MM.1S (cell line): ENCODE measurements at regions not wholly inside any gene's neighbourhood (a gene's known extent, or its start where the extent isn't known, plus 50 kb on each side); places are given as distances from the start of the nearest gene placed in this dataset.

Experiments
- DNase-seq: peaks from one replicate; pipeline ENCODE4 v3.0.0-alpha.2; 2015
- H2AFZ ChIP-seq: fragments of 300-600 bp; sonication (generic); 2 replicates; pipeline ENCODE4 v1.6.0; 2016; ENCODE audit warnings: antibody characterized with exemption, low read length
- H3F3A ChIP-seq: fragments of 300-600 bp; sonication (generic); 2 replicates; pipeline ENCODE4 v1.6.1; 2016; ENCODE audit warnings: mild to moderate bottlenecking, antibody characterized with exemption, low read length, moderate library complexity, mixed read lengths; ENCODE audit not compliant: insufficient read depth
- H3K27ac ChIP-seq: fragments of 300-600 bp; sonication (generic); 2 replicates; pipeline ENCODE4 v1.5.1; 2016; ENCODE audit warnings: mild to moderate bottlenecking, low read length
- H3K27me3 ChIP-seq: fragments of 300-600 bp; sonication (generic); replicated peaks from 2 replicates; pipeline ENCODE4 v1.6.0; 2016; ENCODE audit warnings: low read length; ENCODE audit not compliant: insufficient read depth
- H3K36me3 ChIP-seq: fragments of 300-600 bp; sonication (generic); replicated peaks from 2 replicates; pipeline ENCODE4 v1.6.1; 2016; ENCODE audit warnings: mild to moderate bottlenecking, low read length, mixed read lengths; ENCODE audit not compliant: insufficient read depth
- H3K4me1 ChIP-seq: fragments of 300-600 bp; sonication (generic); 2 replicates; pipeline ENCODE4 v1.6.1; 2016; ENCODE audit warnings: low read length, mixed read lengths
- H3K4me2 ChIP-seq: fragments of 300-600 bp; sonication (generic); 2 replicates; pipeline ENCODE4 v1.6.0; 2016; ENCODE audit warnings: low read depth, low read length
- H3K4me3 ChIP-seq: fragments of 300-600 bp; sonication (generic); 2 replicates; pipeline ENCODE4 v1.5.1; 2016; ENCODE audit warnings: low read length, mixed read lengths
- H3K79me2 ChIP-seq: fragments of 300-600 bp; sonication (generic); 2 replicates; pipeline ENCODE4 v1.6.1; 2016; ENCODE audit warnings: mixed run types, low read length, mixed read lengths
- H3K9ac ChIP-seq: fragments of 300-600 bp; sonication (generic); 2 replicates; pipeline ENCODE4 v1.6.1; 2016; ENCODE audit warnings: low read length, mixed read lengths
- H3K9me2 ChIP-seq: fragments of 300-600 bp; sonication (generic); replicated peaks from 2 replicates; pipeline ENCODE4 v1.6.1; 2016; ENCODE audit warnings: mild to moderate bottlenecking, low read length, mixed read lengths; ENCODE audit not compliant: insufficient read depth
- H3K9me3 ChIP-seq: fragments of 300-600 bp; sonication (generic); replicated peaks from 2 replicates; pipeline ENCODE4 v1.6.1; 2016; ENCODE audit warnings: mild to moderate bottlenecking, low read length, mixed read lengths; ENCODE audit not compliant: insufficient read depth
- H4K20me1 ChIP-seq: fragments of 300-600 bp; sonication (generic); 2 replicates; pipeline ENCODE4 v1.6.1; 2016; ENCODE audit warnings: mild to moderate bottlenecking, low read length, moderate library complexity, mixed read lengths; ENCODE audit not compliant: insufficient read depth
- CTCF ChIP-seq: fragments of 300-600 bp; sonication (generic); IDR thresholded peaks from 2 replicates; pipeline ENCODE4 v1.5.1; 2016; ENCODE audit warnings: antibody characterized with exemption, low read length, mixed read lengths
- EZH2 ChIP-seq: fragments of 300-600 bp; sonication (generic); optimal IDR thresholded peaks from 2 replicates; pipeline ENCODE3; 2017; ENCODE audit warnings: low read depth, mild to moderate bottlenecking, antibody characterized with exemption, low read length, mixed read lengths
- EZH2phosphoT487 ChIP-seq: fragments of 300-600 bp; sonication (generic); IDR thresholded peaks from 2 replicates; pipeline ENCODE4 v1.6.1; 2018; ENCODE audit warnings: antibody characterized with exemption, low read length

DNA sequence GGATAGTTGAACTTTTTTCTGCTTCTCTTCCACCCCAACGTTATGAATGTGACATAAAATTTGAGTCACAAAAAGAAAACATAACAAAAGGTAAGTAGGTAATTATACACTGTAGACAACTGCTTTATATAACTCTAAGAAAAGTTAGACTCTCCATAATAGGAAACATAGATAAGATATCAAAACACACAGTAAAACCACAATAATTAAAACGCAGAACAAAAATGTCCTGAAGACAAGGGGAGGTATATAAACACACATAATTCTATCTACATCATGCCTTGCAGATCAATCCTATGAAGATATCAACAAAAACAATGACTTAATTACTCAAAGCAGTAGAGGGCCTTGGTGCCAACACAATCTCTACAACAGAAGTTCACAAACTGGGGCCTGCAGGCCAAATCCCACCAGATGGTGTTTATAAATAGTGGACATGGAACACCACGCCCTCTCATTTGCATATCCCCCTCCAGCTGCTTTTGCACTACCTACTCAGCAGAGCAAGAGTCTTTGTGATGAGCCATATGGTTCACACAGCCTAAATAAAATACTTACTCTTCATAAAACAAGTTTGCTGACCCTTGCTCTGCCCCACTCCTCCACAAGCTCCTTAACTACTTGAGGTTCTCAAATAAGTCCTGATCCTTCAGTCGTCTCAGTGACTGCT, 254.7 kb downstream of the KLF12 start:
- H3K79me2 ChIP-seq: no peaks in the 10 kb centered on the region
- no peak overlapping the region for H3K4me3 ChIP-seq
- no peaks in the 10 kb centered on the region for H4K20me1 ChIP-seq
- no peaks in the 10 kb centered on the region for H3F3A ChIP-seq
- H3K9ac ChIP-seq: no peak overlapping the region
- H3K9me3 ChIP-seq: no peaks in the 10 kb centered on the region
- DNase-seq: no peak
- H3K27me3 ChIP-seq: no peaks in the 10 kb centered on the region
- no peak overlapping the region for H3K4me2 ChIP-seq
- no peak overlapping the region for H2AFZ ChIP-seq
- H3K4me1 ChIP-seq: no peaks in the 10 kb centered on the region
- no peak for TF ChIP-seq EZH2phosphoT487
- no peak for TF ChIP-seq CTCF
- TF ChIP-seq EZH2: no peak
- no peaks in the 10 kb centered on the region for H3K36me3 ChIP-seq
- no peak overlapping the region for H3K27ac ChIP-seq
- H3K9me2 ChIP-seq: no peaks in the 10 kb centered on the region

GRCh38 chr13:73877399-73877798, 256.8 kb downstream of the KLF12 start:
- H3K27ac ChIP-seq: no peak overlapping the region
- H3K4me2 ChIP-seq: no peak overlapping the region
- H3K27me3 ChIP-seq: no peaks in the 10 kb centered on the region
- H3F3A ChIP-seq: no peaks in the 10 kb centered on the region
- no peaks in the 10 kb centered on the region for H3K36me3 ChIP-seq
- no peak overlapping the region for H2AFZ ChIP-seq
- no peak overlapping the region for H3K9ac ChIP-seq
- H3K4me3 ChIP-seq: no peak overlapping the region
- H4K20me1 ChIP-seq: no peaks in the 10 kb centered on the region
- no peaks in the 10 kb centered on the region for H3K4me1 ChIP-seq
- TF ChIP-seq EZH2phosphoT487 (no peak), EZH2 (no peak), CTCF (no peak)
- H3K79me2 ChIP-seq: no peaks in the 10 kb centered on the region
- no peaks in the 10 kb centered on the region for H3K9me3 ChIP-seq
- H3K9me2 ChIP-seq: no peaks in the 10 kb centered on the region
- DNase-seq: no peak

GRCh38 chr13:73876323-73876722, 257.9 kb downstream of the KLF12 start:
- H3K79me2 ChIP-seq: no peaks in the 10 kb centered on the region
- H3K4me1 ChIP-seq: no peaks in the 10 kb centered on the region
- H3F3A ChIP-seq: no peaks in the 10 kb centered on the region
- no peak overlapping the region for H3K4me2 ChIP-seq
- TF ChIP-seq EZH2 (no peak), CTCF (no peak), EZH2phosphoT487 (no peak)
- DNase-seq: no peak
- no peaks in the 10 kb centered on the region for H3K36me3 ChIP-seq
- no peak overlapping the region for H3K9ac ChIP-seq
- no peaks in the 10 kb centered on the region for H4K20me1 ChIP-seq
- no peaks in the 10 kb centered on the region for H3K27me3 ChIP-seq
- no peak overlapping the region for H3K4me3 ChIP-seq
- no peaks in the 10 kb centered on the region for H3K9me3 ChIP-seq
- H2AFZ ChIP-seq: no peak overlapping the region
- H3K27ac ChIP-seq: no peak overlapping the region
- H3K9me2 ChIP-seq: no peaks in the 10 kb centered on the region
